GM12878 (cell line): ENCODE measurements at regions not wholly inside any gene's neighbourhood (a gene's known extent, or its start where the extent isn't known, plus 50 kb on each side); places are given as distances from the start of the nearest gene placed in this dataset.

Source experiments
- ATAC-seq: fragments of 200-7000 bp; cut with Tn5 transposase; 3 replicates; pipeline ENCODE4 v1.9.1; 2020; ENCODE audit warnings: mild to moderate bottlenecking, moderate library complexity
- BruUV-seq: library from RNA; stranded (reverse); fragments of 400-500 nt; replicated peaks from 2 replicates; lab custom pipeline; 2021; lab: Mats Ljungman, UMichigan
- CTCF ChIA-PET: fragments of 300-600 bp; sonication (Branson Sonifier 250); formaldehyde crosslinking; extraction: SDS; loops from one replicate; lab custom pipeline; 2021; ENCODE audit warnings: inconsistent platforms; lab: Yijun Ruan, JAX
- POLR2A ChIA-PET: fragments of 350-600 bp; formaldehyde crosslinking; extraction: SDS; loops from one replicate; lab custom pipeline; 2021; ENCODE audit warnings: inconsistent platforms; lab: Charles Lee
- RAD21 ChIA-PET: fragments of 300-600 bp; sonication (Branson Sonifier 250); formaldehyde crosslinking; loops from one replicate; lab custom pipeline; 2023; ENCODE audit warnings: antibody characterized with exemption; ENCODE audit not compliant: unreplicated experiment; lab: Charles Lee
- SMC1A ChIA-PET: fragments of 300-600 bp; sonication (Branson Sonifier 250); formaldehyde crosslinking; loops from one replicate; lab custom pipeline; 2023; ENCODE audit not compliant: unreplicated experiment, uncharacterized antibody; lab: Charles Lee
- DNase-seq: peaks from one replicate; pipeline ENCODE4 v3.0.0-alpha.2; 2011; ENCODE audit warnings: low read depth, low spot score
- FAIRE-seq: peaks from 3 replicates; lab custom pipeline; 2011; peaks lifted over from hg19 to GRCh38; lab: Jason Lieb, UNC
- H2AFZ ChIP-seq: 2 replicates; pipeline ENCODE4 v1.6.0; 2011; ENCODE audit warnings: low read depth, low read length, control low read depth; ENCODE audit not compliant: control insufficient read depth
- H3K27ac ChIP-seq: 2 replicates; pipeline ENCODE4 v1.5.1; 2011; ENCODE audit warnings: control low read depth; ENCODE audit not compliant: control insufficient read depth, insufficient read depth
- H3K27me3 ChIP-seq, 2 experiments: replicated peaks in 1 of 2; 2 replicates each; pipeline versions ENCODE4 v1.6.0 to v1.6.1; 2011; ENCODE audit warnings: low read length in 1 of 2; ENCODE audit not compliant: control insufficient read depth in 2 of 2, insufficient read depth in 2 of 2
- H3K36me3 ChIP-seq, 2 experiments: 2 replicates each; pipeline ENCODE4 v1.5.1; 2011; ENCODE audit warnings: low read length in 1 of 2; ENCODE audit not compliant: control insufficient read depth in 2 of 2, insufficient read depth in 2 of 2
- H3K4me1 ChIP-seq: 2 replicates; pipeline ENCODE4 v1.6.1; 2011; ENCODE audit warnings: mild to moderate bottlenecking, low read length, moderate library complexity, mixed read lengths; ENCODE audit not compliant: control insufficient read depth, insufficient read depth
- H3K4me2 ChIP-seq: 2 replicates; pipeline ENCODE4 v1.6.0; 2011; ENCODE audit warnings: control low read depth; ENCODE audit not compliant: control insufficient read depth, insufficient read depth
- H3K4me3 ChIP-seq: fragments of 200-600 bp; sonication (generic); 2 replicates; pipeline ENCODE4 v1.5.1; 2016
- H3K79me2 ChIP-seq: 2 replicates; pipeline ENCODE4 v1.6.0; 2011; ENCODE audit warnings: low read length; ENCODE audit not compliant: control insufficient read depth, insufficient read depth
- H3K9ac ChIP-seq: 2 replicates; pipeline ENCODE4 v1.8.0; 2011; ENCODE audit warnings: low read length, control low read depth, mixed read lengths; ENCODE audit not compliant: control insufficient read depth, insufficient read depth
- H3K9me3 ChIP-seq: replicated peaks from 3 replicates; pipeline ENCODE4 v1.5.1; 2011; ENCODE audit warnings: mild to moderate bottlenecking, low read length; ENCODE audit not compliant: control insufficient read depth, insufficient read depth
- H4K20me1 ChIP-seq: 2 replicates; pipeline ENCODE4 v1.6.0; 2011; ENCODE audit not compliant: control insufficient read depth, insufficient read depth
- BRCA1 ChIP-seq: IDR thresholded peaks from 2 replicates; pipeline ENCODE4 v1.6.1; 2011; ENCODE audit warnings: low read depth, low read length, improper control_type of control experiment
- FOXM1 ChIP-seq: IDR thresholded peaks from 2 replicates; pipeline ENCODE4 v1.6.1; 2012; ENCODE audit warnings: low read depth, mild to moderate bottlenecking, inconsistent platforms, low read length, moderate library complexity
- KLF5 ChIP-seq: fragments of 450-650 bp; IDR thresholded peaks from 2 replicates; pipeline ENCODE4 v1.6.1; 2014; ENCODE audit warnings: mild to moderate bottlenecking; ENCODE audit not compliant: partially characterized antibody
- NR2C2 ChIP-seq: IDR thresholded peaks from 2 replicates; pipeline ENCODE4 v1.6.1; 2011; ENCODE audit warnings: borderline replicate concordance, low read depth; ENCODE audit not compliant: control insufficient read depth, insufficient read length
- PML ChIP-seq: IDR thresholded peaks from 2 replicates; pipeline ENCODE4 v1.6.1; 2012; ENCODE audit warnings: low read length, inconsistent platforms
- SUZ12 ChIP-seq: fragments of 200-600 bp; sonication (generic); IDR thresholded peaks from one replicate; pipeline ENCODE4 v1.6.1; 2018; ENCODE audit warnings: antibody characterized with exemption, mild to moderate bottlenecking; ENCODE audit not compliant: unreplicated experiment
- WGBS: methylation state at CpG from one replicate; pipeline ENCODE4 v1.1.6; 2016; ENCODE audit warnings: low lambda C conversion rate; ENCODE audit not compliant: insufficient replicate concordance, insufficient coverage; ENCODE audit errors: missing lambda C conversion rate; 5-methylcytosine and 5-hydroxymethylcytosine counted together
- in situ Hi-C: fragments of 300-500 bp; cut with MboI; formaldehyde crosslinking; loops from 9 replicates; pipeline ENCODE4 v1.14.3; 2018; ENCODE audit warnings: mixed read lengths
- intact Hi-C: fragments of 100-400 bp; cut with micrococcal nuclease; formaldehyde crosslinking; loops from one replicate; pipeline ENCODE4 v1.14.2; 2022; ENCODE audit not compliant: unreplicated experiment
- TF ChIP-seq, protein P1 (sequence below): IDR thresholded peaks from 2 replicates; pipeline ENCODE4 v1.6.1; 2011; ENCODE audit warnings: low read depth, mild to moderate bottlenecking, low read length, moderate library complexity, borderline replicate concordance; ENCODE audit errors: extremely low read depth
- TF ChIP-seq, protein P2 (sequence below): fragments of 450-650 bp; IDR thresholded peaks from 2 replicates; pipeline ENCODE4 v1.6.1; 2018; ENCODE audit warnings: mild to moderate bottlenecking, low read depth, moderate library complexity; ENCODE audit not compliant: partially characterized antibody

DNA sequence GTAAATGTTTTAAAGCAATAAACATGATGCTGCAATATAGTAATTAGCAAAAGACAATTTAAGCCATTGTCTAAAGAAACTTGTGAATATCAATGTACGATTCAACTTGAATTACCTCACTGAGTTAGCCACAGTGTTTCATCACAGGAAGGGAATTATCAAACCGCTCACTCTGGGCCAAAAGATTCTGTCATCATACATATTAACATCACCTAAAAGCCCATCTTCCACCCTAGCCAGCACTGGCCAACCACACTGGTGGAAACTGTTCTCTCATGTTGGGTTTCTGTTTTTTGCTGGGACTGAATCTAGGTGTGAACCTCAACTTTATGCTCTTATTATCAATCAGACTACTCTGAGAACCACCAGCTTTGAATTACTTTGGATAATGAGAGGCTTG is 497.7 kb upstream of the THBS1 start:
- H3K4me2 ChIP-seq: no peak overlapping the region
- TF ChIP-seq BRCA1 (no peak), FOXM1 (no peak), KLF5 (no peak)
- TF ChIP-seq, all 136 proteins: peak for 0
- BruUV-seq: no TSS peak
- Histone ChIP-seq H3K9ac (no peak overlapping the region), H4K20me1 (no peaks in the 10 kb centered on the region), H3K36me3 (no peaks in the 10 kb centered on the region), H2AFZ (no peak overlapping the region), H3K4me3 (no peak overlapping the region), H3K27me3 (no peaks in the 10 kb centered on the region), H3K9me3 (no peaks in the 10 kb centered on the region), H3K27ac (no peak overlapping the region), H3K79me2 (no peaks in the 10 kb centered on the region), H3K4me1 (no peaks in the 10 kb centered on the region)
- RAD21 ChIA-PET: no interaction called here
- POLR2A ChIA-PET: no interaction called here
- ATAC-seq: no peak
- intact Hi-C loops: no loop called here
- no peak for DNase-seq
- in situ Hi-C loops: no loop called here
- CTCF ChIA-PET: no interaction called here
- 46% methylated on average over 2 of the region's 2 CpGs for WGBS
- FAIRE-seq: no peak
- SMC1A ChIA-PET: no interaction called here

DNA sequence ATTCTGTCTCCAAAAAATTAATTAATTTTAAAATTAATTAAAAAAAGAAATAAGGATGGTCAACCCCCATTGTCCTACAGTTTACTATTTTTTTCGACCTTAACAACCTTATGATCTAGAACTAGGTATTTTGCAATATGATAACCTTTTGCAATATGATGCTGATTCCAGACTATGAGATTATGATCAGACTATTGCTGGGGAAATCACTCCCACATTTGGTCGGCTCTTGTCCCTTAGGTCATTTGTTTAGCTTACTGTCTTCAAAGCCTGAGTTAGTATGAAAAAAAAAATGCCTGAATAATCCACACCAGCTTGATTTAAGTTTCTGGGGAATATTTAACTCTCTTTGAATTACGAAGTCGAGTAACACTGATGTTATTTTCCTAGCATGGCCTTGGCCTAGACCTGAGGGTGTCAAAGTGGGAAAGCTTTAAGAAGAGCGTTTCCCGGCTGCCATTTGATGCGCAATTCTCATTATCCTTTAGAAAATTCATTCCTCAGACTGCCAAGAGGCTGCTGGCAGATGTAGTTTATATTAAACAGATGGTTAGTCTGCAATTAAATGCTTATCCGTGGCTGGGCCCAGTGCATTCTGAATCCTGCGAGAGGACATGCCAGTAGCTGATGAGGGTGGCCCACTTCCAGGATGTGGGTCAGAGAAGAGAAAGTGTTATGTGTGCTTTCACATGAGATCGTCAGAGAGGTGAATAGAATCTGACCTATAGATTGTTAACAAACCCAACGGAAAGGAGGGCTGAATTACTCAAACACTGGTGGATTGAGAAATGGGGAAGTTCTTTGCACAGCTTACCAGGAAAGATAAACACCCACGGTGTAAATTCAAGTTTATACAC is 496.0 kb upstream of the THBS1 start:
- FAIRE-seq: no peak
- SMC1A ChIA-PET: interaction anchor here (0.6 to 0.7 kb wide), 2 partner anchors 73 to 354 kb away, joined by 3 read pairs; no protein-coding TSS in a partner anchor
- Histone ChIP-seq H3K79me2 (no peaks in the 10 kb centered on the region), H3K4me1 (no peaks in the 10 kb centered on the region), H3K27me3 (no peaks in the 10 kb centered on the region), H3K4me3 (no peak overlapping the region), H3K36me3 (no peaks in the 10 kb centered on the region), H3K4me2 (no peak overlapping the region), H4K20me1 (no peaks in the 10 kb centered on the region), H3K9me3 (no peaks in the 10 kb centered on the region), H3K27ac (no peak overlapping the region), H3K9ac (no peak overlapping the region), H2AFZ (no peak overlapping the region)
- CTCF ChIA-PET: interaction anchor here (1.2 kb wide), 1 partner anchor 120 kb away, joined by 4 read pairs; no protein-coding TSS in a partner anchor
- no peak for ATAC-seq
- RAD21 ChIA-PET: interaction anchor here (0.6 kb wide), 1 partner anchor 634 kb away, joined by 5 read pairs; no protein-coding TSS in a partner anchor
- no peak for DNase-seq
- no TSS peak for BruUV-seq
- 24% methylated on average over 12 of the region's 12 CpGs for WGBS
- intact Hi-C loops: no loop called here
- POLR2A ChIA-PET: no interaction called here
- in situ Hi-C loops: no loop called here
- TF ChIP-seq SUZ12 (no peak), PML (no peak), NR2C2 (no peak)
- TF ChIP-seq, protein P1, sequence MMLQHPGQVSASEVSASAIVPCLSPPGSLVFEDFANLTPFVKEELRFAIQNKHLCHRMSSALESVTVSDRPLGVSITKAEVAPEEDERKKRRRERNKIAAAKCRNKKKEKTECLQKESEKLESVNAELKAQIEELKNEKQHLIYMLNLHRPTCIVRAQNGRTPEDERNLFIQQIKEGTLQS: no peak
- TF ChIP-seq, protein P2, sequence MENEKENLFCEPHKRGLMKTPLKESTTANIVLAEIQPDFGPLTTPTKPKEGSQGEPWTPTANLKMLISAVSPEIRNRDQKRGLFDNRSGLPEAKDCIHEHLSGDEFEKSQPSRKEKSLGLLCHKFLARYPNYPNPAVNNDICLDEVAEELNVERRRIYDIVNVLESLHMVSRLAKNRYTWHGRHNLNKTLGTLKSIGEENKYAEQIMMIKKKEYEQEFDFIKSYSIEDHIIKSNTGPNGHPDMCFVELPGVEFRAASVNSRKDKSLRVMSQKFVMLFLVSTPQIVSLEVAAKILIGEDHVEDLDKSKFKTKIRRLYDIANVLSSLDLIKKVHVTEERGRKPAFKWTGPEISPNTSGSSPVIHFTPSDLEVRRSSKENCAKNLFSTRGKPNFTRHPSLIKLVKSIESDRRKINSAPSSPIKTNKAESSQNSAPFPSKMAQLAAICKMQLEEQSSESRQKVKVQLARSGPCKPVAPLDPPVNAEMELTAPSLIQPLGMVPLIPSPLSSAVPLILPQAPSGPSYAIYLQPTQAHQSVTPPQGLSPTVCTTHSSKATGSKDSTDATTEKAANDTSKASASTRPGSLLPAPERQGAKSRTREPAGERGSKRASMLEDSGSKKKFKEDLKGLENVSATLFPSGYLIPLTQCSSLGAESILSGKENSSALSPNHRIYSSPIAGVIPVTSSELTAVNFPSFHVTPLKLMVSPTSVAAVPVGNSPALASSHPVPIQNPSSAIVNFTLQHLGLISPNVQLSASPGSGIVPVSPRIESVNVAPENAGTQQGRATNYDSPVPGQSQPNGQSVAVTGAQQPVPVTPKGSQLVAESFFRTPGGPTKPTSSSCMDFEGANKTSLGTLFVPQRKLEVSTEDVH: no peak
